Amygdala (tissue), 56 donors: ENCODE measurements at regions not wholly inside any gene's neighbourhood (a gene's known extent, or its start where the extent isn't known, plus 50 kb on each side); places are given as distances from the start of the nearest gene placed in this dataset.
"Not testable (repeated sequence)": the region's sequence is repeated elsewhere in the genome, so short reads cannot be mapped to it uniquely, and the experiment has no call there.

Experiments used
- DNase-seq, 56 donors: peaks; one replicate each; lab custom pipeline; 2025; lab: John Stamatoyannopoulos, UW

- DNase-seq, result peak in 20 of 56 donors; percentile 1 to 77 (median 11)
Measured at GRCh38 chr3:178182337-178182779, 353.9 kb upstream of the KCNMB2 start.

- no peak for DNase-seq
Measured at GRCh38 chr3:178184833-178185232, 351.4 kb upstream of the KCNMB2 start.

GRCh38 chr3:178186666-178187065 is 349.6 kb upstream of the KCNMB2 start:
- no peak for DNase-seq

- DNase-seq, result no peak
Measured at GRCh38 chr3:178189854-178190253, 346.4 kb upstream of the KCNMB2 start.

GRCh38 chr3:178193846-178194245 is 342.4 kb upstream of the KCNMB2 start:
- no peak for DNase-seq

DNA sequence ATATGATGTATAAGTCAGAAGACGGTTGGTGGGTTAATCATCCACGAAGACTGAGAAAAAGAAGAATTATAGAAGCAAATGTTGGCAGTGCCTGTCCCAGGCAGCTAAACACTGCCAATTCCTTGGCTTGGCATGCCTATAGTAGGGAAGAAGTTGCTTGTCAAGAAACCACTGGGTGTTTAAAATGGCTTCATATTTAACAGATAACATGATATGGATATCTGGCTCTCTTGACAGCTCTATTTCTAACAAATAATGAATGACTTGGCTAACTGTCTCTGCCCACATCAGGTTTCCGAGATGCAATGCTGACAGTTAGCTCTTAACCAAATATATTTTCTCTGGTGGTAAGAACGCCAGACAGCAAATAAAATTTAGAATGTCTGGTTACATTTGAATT is 341.7 kb upstream of the KCNMB2 start:
- DNase-seq, result no peak

- DNase-seq, result no peak
Measured at GRCh38 chr3:178195824-178196223, 340.4 kb upstream of the KCNMB2 start.

- DNase-seq, result no peak
Measured at GRCh38 chr3:178198329-178198728, 337.9 kb upstream of the KCNMB2 start.

GRCh38 chr3:178200316-178200715 is 335.9 kb upstream of the KCNMB2 start:
- DNase-seq, result no peak

GRCh38 chr3:178201714-178202113 is 334.5 kb upstream of the KCNMB2 start:
- no peak for DNase-seq

DNA sequence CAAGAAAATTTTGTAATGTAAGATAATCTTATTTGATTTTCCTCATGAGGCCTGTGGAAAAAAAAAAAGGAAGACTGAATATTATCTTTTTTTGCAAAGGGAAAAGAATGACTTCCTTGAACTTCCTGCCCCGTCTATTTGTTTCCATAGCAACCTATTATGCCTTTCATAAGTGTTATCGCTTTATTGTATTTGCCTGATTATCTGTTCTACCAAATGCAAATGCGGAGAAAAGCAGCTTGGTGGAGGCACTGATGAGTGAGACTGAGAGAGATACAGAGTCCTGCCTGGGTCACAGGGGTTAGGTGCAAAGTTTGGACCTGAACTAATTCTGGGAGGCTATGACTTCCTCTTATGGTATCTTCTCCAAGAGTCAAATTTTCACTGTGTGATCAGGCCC is 334.0 kb upstream of the KCNMB2 start:
- no peak for DNase-seq

- DNase-seq, result peak in 2 of 56 donors; percentile 7 to 12
Measured at GRCh38 chr3:178203165-178203564, 333.1 kb upstream of the KCNMB2 start.

GRCh38 chr3:178203650-178204049 is 332.6 kb upstream of the KCNMB2 start:
- DNase-seq, result no peak

DNA sequence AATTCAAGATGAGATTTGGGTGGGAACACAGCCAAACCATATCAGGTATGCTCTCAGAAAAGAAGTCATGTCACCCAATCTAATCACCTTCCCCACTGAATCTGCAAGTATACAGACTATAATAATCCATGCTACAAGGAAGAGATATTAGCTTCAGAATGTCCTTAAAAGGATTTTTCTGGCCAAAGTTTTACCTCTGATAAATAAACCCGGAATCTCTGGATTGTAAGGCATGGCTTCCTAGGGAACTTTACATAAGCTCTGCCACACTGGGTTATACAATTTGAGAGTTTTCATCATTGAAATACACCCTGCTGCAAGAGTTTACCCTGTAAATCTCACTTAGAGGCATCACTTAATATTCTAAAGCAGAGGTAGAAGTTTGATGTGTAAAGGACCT is 330.5 kb upstream of the KCNMB2 start:
- DNase-seq, result no peak

DNA sequence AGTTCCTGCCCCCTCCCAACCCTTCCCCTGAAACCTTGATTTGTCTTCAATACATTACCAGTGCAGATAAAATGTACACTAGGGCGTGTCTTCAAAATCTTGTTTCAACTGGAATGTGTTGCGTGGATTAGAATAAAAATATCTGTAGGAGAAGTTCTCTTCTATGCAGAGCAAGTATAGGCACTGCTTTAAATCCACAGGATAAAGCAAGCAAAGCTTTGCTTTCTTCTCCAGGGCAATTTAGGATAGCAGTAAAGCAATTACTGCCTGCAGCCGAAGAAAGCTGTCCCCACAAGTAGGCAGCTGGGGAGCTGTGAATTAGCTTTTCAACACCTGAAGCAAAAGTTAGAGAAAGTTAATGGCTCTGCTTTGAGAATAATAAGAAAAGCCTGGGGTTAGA is 329.7 kb upstream of the KCNMB2 start:
- no peak for DNase-seq

- not testable (repeated sequence) for DNase-seq
Measured at GRCh38 chr3:178207161-178207560, 329.1 kb upstream of the KCNMB2 start.

DNA sequence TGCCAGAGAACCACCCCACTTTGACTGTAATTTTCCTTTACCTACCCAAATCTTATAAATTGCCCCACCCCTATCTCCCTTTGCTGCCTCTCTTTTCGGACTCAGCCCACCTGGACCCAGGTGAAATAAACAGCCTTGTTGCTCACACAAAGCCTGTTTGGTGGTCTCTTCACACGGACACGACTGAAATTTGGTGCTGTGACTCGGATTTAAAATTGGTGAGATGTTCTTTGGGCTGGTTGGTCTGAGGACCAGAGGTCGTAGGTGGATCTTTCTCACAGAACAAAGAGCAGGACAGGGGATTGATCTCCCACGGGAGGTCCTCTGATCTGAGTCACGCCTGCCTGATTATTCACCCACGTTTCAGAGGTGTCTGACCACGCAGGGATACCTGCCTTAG is 328.6 kb upstream of the KCNMB2 start:
- DNase-seq, result not testable (repeated sequence)

DNA sequence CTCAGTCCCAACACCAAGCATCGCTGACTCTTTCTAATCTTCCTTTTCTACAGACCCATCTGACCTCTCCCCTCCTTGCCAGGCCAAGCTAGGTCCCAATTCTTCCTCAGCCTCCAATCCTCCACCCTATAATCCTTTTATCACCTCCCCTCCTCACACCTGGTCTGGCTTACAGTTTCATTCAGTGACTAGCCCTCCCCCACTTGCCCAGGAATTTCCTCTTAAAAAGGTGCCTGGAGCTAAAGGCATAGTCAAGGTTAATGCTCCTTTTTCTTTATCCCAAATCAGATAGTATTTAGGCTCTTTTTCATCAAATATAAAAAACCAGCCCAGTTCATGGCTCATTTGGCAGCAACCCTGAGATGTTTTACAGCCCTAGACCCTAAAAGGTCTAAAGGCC is 327.1 kb upstream of the KCNMB2 start:
- DNase-seq, result not testable (repeated sequence)

GRCh38 chr3:178209618-178210017 is 326.6 kb upstream of the KCNMB2 start:
- DNase-seq, result not testable (repeated sequence)

DNA sequence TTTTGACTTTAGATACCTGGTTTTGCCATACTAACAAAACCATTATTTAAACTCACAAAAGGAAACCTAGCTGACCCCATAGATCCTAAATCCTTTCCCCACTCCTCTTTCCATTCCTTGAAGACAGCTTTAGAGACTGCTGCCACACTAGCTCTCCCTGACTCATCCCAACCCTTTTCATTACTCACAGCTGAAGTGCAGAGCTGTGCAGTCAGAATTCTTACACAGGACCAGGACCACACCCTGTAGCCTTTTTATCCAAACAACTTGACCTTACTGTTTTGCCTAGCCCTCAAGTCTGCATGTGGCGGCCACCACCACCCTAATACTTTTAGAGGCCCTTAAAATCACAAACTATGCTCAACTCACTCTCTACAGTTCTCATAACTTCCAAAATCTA is 325.1 kb upstream of the KCNMB2 start:
- not testable (repeated sequence) for DNase-seq

DNA sequence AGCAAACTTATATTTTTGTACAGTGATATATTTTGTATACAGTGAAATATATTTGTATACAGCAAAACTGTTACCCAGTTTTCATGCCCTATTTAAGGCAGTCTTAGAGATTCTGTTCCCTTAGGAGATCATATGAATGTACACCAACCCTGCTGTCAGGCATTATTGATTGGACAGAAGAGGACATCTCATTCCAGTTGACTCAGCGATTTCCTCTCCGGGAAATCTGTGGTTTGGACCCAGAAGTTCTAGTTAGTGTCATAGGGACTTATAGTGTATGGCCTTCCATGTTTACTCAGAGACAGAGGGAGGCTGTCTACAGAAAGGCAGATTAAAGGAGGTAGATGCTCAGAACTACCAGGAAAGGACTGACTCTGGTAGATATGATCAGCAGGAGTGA is 318.8 kb upstream of the KCNMB2 start:
- DNase-seq, result no peak

DNA sequence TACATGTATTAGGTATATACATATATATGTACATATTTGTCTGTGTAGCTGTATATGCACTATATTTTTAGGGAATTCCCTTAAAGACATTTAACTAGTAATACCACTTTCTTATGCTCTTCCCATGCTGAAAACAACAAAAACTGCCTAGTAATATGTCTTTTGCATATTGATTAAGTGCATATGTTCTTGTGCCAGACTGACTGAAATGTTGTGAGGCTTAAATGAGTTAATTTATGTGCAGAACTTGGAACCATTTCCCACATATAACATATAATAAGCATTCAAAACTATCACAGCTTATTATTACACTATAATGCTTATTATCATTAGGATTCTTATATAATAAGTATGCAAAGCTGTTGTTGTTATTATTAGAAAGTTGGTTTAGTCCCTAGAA is 318.0 kb upstream of the KCNMB2 start:
- no peak for DNase-seq

- DNase-seq, result not testable (repeated sequence)
Measured at GRCh38 chr3:178219661-178220060, 316.6 kb upstream of the KCNMB2 start.
